DND-41 (cell line): ENCODE measurements at regions not wholly inside any gene's neighbourhood (a gene's known extent, or its start where the extent isn't known, plus 50 kb on each side); places are given as distances from the start of the nearest gene placed in this dataset.

Experiments
- EZH2 ChIP-seq: IDR thresholded peaks from 3 replicates; pipeline ENCODE4 v1.6.1; 2012; ENCODE audit warnings: borderline replicate concordance, low read depth, mild to moderate bottlenecking, moderate library complexity, low read length, inconsistent platforms; ENCODE audit not compliant: severe bottlenecking
- TF ChIP-seq, protein P1 (sequence below): IDR thresholded peaks from 2 replicates; pipeline ENCODE4 v1.5.1; 2012; ENCODE audit warnings: borderline replicate concordance, low read length, moderate library complexity, mild to moderate bottlenecking; ENCODE audit not compliant: poor library complexity, severe bottlenecking; ENCODE audit errors: extremely low read depth

DNA sequence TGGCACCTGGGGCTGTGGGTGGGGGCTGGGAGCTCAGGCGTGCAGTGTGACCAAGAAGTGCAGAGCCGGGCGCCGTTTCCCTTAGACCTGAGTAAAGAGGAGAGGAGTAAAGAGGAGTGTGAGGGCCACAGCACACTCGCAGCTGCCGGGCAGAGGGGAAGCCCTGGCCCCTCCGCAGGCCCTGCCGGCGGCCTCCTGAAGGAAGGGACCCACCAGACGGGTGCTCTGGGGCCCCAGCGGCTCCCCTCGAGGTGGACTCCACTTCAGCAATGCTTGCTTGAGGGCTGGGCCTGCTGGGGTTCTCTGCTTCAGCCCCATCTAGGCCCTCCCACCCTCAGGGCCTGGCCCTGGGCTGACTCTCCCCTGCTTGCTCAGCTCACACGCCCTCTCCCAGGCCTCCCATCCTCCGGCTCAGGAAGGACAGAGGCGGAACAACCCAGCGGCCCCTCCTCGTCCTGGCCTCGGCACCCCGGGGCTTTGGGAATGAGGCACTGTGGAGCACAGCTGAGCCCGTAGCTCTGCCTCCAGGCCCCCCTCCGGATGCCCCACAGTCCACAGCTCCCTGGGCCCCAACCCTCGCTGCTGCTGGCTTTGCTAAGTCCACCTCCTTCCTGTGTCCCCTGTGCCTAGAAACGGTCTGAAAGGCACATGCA lies 1198.7 kb downstream of the BRD1 start:
- TF ChIP-seq, protein P1, sequence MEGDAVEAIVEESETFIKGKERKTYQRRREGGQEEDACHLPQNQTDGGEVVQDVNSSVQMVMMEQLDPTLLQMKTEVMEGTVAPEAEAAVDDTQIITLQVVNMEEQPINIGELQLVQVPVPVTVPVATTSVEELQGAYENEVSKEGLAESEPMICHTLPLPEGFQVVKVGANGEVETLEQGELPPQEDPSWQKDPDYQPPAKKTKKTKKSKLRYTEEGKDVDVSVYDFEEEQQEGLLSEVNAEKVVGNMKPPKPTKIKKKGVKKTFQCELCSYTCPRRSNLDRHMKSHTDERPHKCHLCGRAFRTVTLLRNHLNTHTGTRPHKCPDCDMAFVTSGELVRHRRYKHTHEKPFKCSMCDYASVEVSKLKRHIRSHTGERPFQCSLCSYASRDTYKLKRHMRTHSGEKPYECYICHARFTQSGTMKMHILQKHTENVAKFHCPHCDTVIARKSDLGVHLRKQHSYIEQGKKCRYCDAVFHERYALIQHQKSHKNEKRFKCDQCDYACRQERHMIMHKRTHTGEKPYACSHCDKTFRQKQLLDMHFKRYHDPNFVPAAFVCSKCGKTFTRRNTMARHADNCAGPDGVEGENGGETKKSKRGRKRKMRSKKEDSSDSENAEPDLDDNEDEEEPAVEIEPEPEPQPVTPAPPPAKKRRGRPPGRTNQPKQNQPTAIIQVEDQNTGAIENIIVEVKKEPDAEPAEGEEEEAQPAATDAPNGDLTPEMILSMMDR: no peak
- no peak for TF ChIP-seq EZH2
